ENCODE measurements at regions not wholly inside any gene's neighbourhood (a gene's known extent, or its start where the extent isn't known, plus 50 kb on each side); places are given as distances from the start of the nearest gene placed in this dataset.

- H3K27ac ChIP-seq (ENCODE audit: low read length), result no peak overlapping the region
- DNase-seq, result no peak
- H3K9me3 ChIP-seq (ENCODE audit: control insufficient read depth, low read depth, low read length), result no peaks in the 10 kb centered on the region
- H3K4me1 ChIP-seq (ENCODE audit: control insufficient read depth, insufficient read depth, low read length), result no peaks in the 10 kb centered on the region
- H3K27me3 ChIP-seq (ENCODE audit: control insufficient read depth, insufficient read depth, low read length), result peaks cover 2% of the 10 kb centered on the region
- WGBS (ENCODE audit: insufficient coverage, low lambda C conversion rate), result 83% methylated on average over 1 of the region's 1 CpG
- no peak overlapping the region for H3K4me3 ChIP-seq (ENCODE audit: low read length)
- H3K36me3 ChIP-seq (ENCODE audit: control insufficient read depth, insufficient read depth, low read length), result no peaks in the 10 kb centered on the region
Observed at GRCh38 chr3:157837336-157837735, 268.9 kb downstream of the SHOX2 start.

GRCh38 chr3:157836022-157836421 is 270.2 kb downstream of the SHOX2 start:
- H3K4me1 ChIP-seq (ENCODE audit: control insufficient read depth, insufficient read depth, low read length), result no peaks in the 10 kb centered on the region
- no peaks in the 10 kb centered on the region for H3K9me3 ChIP-seq (ENCODE audit: control insufficient read depth, low read depth, low read length)
- 100% methylated on average over 1 of the region's 7 CpGs for WGBS (ENCODE audit: insufficient coverage, low lambda C conversion rate)
- peaks cover 2% of the 10 kb centered on the region for H3K27me3 ChIP-seq (ENCODE audit: control insufficient read depth, insufficient read depth, low read length)
- H3K4me3 ChIP-seq (ENCODE audit: low read length), result no peak overlapping the region
- H3K36me3 ChIP-seq (ENCODE audit: control insufficient read depth, insufficient read depth, low read length), result no peaks in the 10 kb centered on the region
- DNase-seq, result no peak
- no peak overlapping the region for H3K27ac ChIP-seq (ENCODE audit: low read length)

GRCh38 chr3:157832588-157832987 is 273.6 kb downstream of the SHOX2 start:
- no peaks in the 10 kb centered on the region for H3K4me1 ChIP-seq (ENCODE audit: control insufficient read depth, insufficient read depth, low read length)
- 100% methylated on average over 1 of the region's 3 CpGs for WGBS (ENCODE audit: insufficient coverage, low lambda C conversion rate)
- H3K4me3 ChIP-seq (ENCODE audit: low read length), result no peak overlapping the region
- H3K9me3 ChIP-seq (ENCODE audit: control insufficient read depth, low read depth, low read length), result no peaks in the 10 kb centered on the region
- H3K27ac ChIP-seq (ENCODE audit: low read length), result no peak overlapping the region
- DNase-seq, result no peak
- no peaks in the 10 kb centered on the region for H3K36me3 ChIP-seq (ENCODE audit: control insufficient read depth, insufficient read depth, low read length)
- peaks cover 2% of the 10 kb centered on the region for H3K27me3 ChIP-seq (ENCODE audit: control insufficient read depth, insufficient read depth, low read length)

GRCh38 chr3:157830556-157831236 is 275.5 kb downstream of the SHOX2 start:
- no peaks in the 10 kb centered on the region for H3K4me1 ChIP-seq (ENCODE audit: control insufficient read depth, insufficient read depth, low read length)
- H3K27ac ChIP-seq (ENCODE audit: low read length), result no peak overlapping the region
- WGBS (ENCODE audit: insufficient coverage, low lambda C conversion rate), result no CpG with 5 or more reads among the region's 7 CpGs
- H3K4me3 ChIP-seq (ENCODE audit: low read length), result no peak overlapping the region
- H3K36me3 ChIP-seq (ENCODE audit: control insufficient read depth, insufficient read depth, low read length), result no peaks in the 10 kb centered on the region
- peaks cover 2% of the 10 kb centered on the region for H3K27me3 ChIP-seq (ENCODE audit: control insufficient read depth, insufficient read depth, low read length)
- DNase-seq, result no peak
- no peaks in the 10 kb centered on the region for H3K9me3 ChIP-seq (ENCODE audit: control insufficient read depth, low read depth, low read length)

GRCh38 chr3:157829786-157830185 is 276.4 kb downstream of the SHOX2 start:
- no peak overlapping the region for H3K4me3 ChIP-seq (ENCODE audit: low read length)
- no peak overlapping the region for H3K27ac ChIP-seq (ENCODE audit: low read length)
- no peak for DNase-seq
- H3K9me3 ChIP-seq (ENCODE audit: control insufficient read depth, low read depth, low read length), result no peaks in the 10 kb centered on the region
- H3K4me1 ChIP-seq (ENCODE audit: control insufficient read depth, insufficient read depth, low read length), result no peaks in the 10 kb centered on the region
- no peaks in the 10 kb centered on the region for H3K36me3 ChIP-seq (ENCODE audit: control insufficient read depth, insufficient read depth, low read length)
- no CpG with 5 or more reads among the region's 2 CpGs for WGBS (ENCODE audit: insufficient coverage, low lambda C conversion rate)
- peaks cover 2% of the 10 kb centered on the region for H3K27me3 ChIP-seq (ENCODE audit: control insufficient read depth, insufficient read depth, low read length)

- 83% methylated on average over 3 of the region's 4 CpGs for WGBS (ENCODE audit: insufficient coverage, low lambda C conversion rate)
- DNase-seq, result no peak
- H3K9me3 ChIP-seq (ENCODE audit: control insufficient read depth, low read depth, low read length), result no peaks in the 10 kb centered on the region
- no peak overlapping the region for H3K4me3 ChIP-seq (ENCODE audit: low read length)
- H3K27me3 ChIP-seq (ENCODE audit: control insufficient read depth, insufficient read depth, low read length), result peaks cover 3% of the 10 kb centered on the region
- H3K4me1 ChIP-seq (ENCODE audit: control insufficient read depth, insufficient read depth, low read length), result no peaks in the 10 kb centered on the region
- no peak overlapping the region for H3K27ac ChIP-seq (ENCODE audit: low read length)
- no peaks in the 10 kb centered on the region for H3K36me3 ChIP-seq (ENCODE audit: control insufficient read depth, insufficient read depth, low read length)
Observed at GRCh38 chr3:157824281-157824680, 281.9 kb downstream of the SHOX2 start.

- Histone ChIP-seq H3K27me3 (ENCODE audit: control insufficient read depth, insufficient read depth, low read length) (peaks cover 5% of the 10 kb centered on the region), H3K36me3 (ENCODE audit: control insufficient read depth, insufficient read depth, low read length) (no peaks in the 10 kb centered on the region), H3K9me3 (ENCODE audit: control insufficient read depth, low read depth, low read length) (no peaks in the 10 kb centered on the region), H3K4me3 (ENCODE audit: low read length) (no peak overlapping the region), H3K4me1 (ENCODE audit: control insufficient read depth, insufficient read depth, low read length) (no peaks in the 10 kb centered on the region), H3K27ac (ENCODE audit: low read length) (no peak overlapping the region)
- DNase-seq, result no peak
- 100% methylated on average over 1 of the region's 1 CpG for WGBS (ENCODE audit: insufficient coverage, low lambda C conversion rate)
Observed at GRCh38 chr3:157823050-157823449, 283.2 kb downstream of the SHOX2 start.

- peaks cover 5% of the 10 kb centered on the region for H3K27me3 ChIP-seq (ENCODE audit: control insufficient read depth, insufficient read depth, low read length)
- H3K4me1 ChIP-seq (ENCODE audit: control insufficient read depth, insufficient read depth, low read length), result no peaks in the 10 kb centered on the region
- no peak overlapping the region for H3K27ac ChIP-seq (ENCODE audit: low read length)
- H3K9me3 ChIP-seq (ENCODE audit: control insufficient read depth, low read depth, low read length), result no peaks in the 10 kb centered on the region
- no peak overlapping the region for H3K4me3 ChIP-seq (ENCODE audit: low read length)
- H3K36me3 ChIP-seq (ENCODE audit: control insufficient read depth, insufficient read depth, low read length), result no peaks in the 10 kb centered on the region
- DNase-seq, result no peak
Observed at GRCh38 chr3:157820157-157820517, 286.1 kb downstream of the SHOX2 start.

GRCh38 chr3:157819270-157820156 is 286.7 kb downstream of the SHOX2 start:
- no peaks in the 10 kb centered on the region for H3K9me3 ChIP-seq (ENCODE audit: control insufficient read depth, low read depth, low read length)
- H3K27me3 ChIP-seq (ENCODE audit: control insufficient read depth, insufficient read depth, low read length), result peaks cover 5% of the 10 kb centered on the region
- WGBS (ENCODE audit: insufficient coverage, low lambda C conversion rate), result 54% methylated on average over 4 of the region's 8 CpGs
- no peak overlapping the region for H3K4me3 ChIP-seq (ENCODE audit: low read length)
- no peak overlapping the region for H3K27ac ChIP-seq (ENCODE audit: low read length)
- H3K4me1 ChIP-seq (ENCODE audit: control insufficient read depth, insufficient read depth, low read length), result no peaks in the 10 kb centered on the region
- DNase-seq, result no peak
- H3K36me3 ChIP-seq (ENCODE audit: control insufficient read depth, insufficient read depth, low read length), result no peaks in the 10 kb centered on the region

- WGBS (ENCODE audit: insufficient coverage, low lambda C conversion rate), result no CpG with 5 or more reads among the region's 1 CpG
- H3K9me3 ChIP-seq (ENCODE audit: control insufficient read depth, low read depth, low read length), result no peaks in the 10 kb centered on the region
- H3K27me3 ChIP-seq (ENCODE audit: control insufficient read depth, insufficient read depth, low read length), result peaks cover 5% of the 10 kb centered on the region
- H3K36me3 ChIP-seq (ENCODE audit: control insufficient read depth, insufficient read depth, low read length), result no peaks in the 10 kb centered on the region
- no peak overlapping the region for H3K4me3 ChIP-seq (ENCODE audit: low read length)
- no peaks in the 10 kb centered on the region for H3K4me1 ChIP-seq (ENCODE audit: control insufficient read depth, insufficient read depth, low read length)
- DNase-seq, result no peak
- no peak overlapping the region for H3K27ac ChIP-seq (ENCODE audit: low read length)
Observed at GRCh38 chr3:157816896-157817295, 289.3 kb downstream of the SHOX2 start.

- no peak for DNase-seq
- no peak overlapping the region for H3K27ac ChIP-seq (ENCODE audit: low read length)
- no peaks in the 10 kb centered on the region for H3K9me3 ChIP-seq (ENCODE audit: control insufficient read depth, low read depth, low read length)
- H3K36me3 ChIP-seq (ENCODE audit: control insufficient read depth, insufficient read depth, low read length), result no peaks in the 10 kb centered on the region
- H3K4me1 ChIP-seq (ENCODE audit: control insufficient read depth, insufficient read depth, low read length), result no peaks in the 10 kb centered on the region
- H3K4me3 ChIP-seq (ENCODE audit: low read length), result no peak overlapping the region
- peaks cover 5% of the 10 kb centered on the region for H3K27me3 ChIP-seq (ENCODE audit: control insufficient read depth, insufficient read depth, low read length)
Observed at GRCh38 chr3:157816296-157816695, 289.9 kb downstream of the SHOX2 start.
